ENCODE measurements at regions not wholly inside any gene's neighbourhood (a gene's known extent, or its start where the extent isn't known, plus 50 kb on each side); places are given as distances from the start of the nearest gene placed in this dataset.

GRCh38 chr2:195057001-195057400 lies 600.0 kb upstream of the SLC39A10 start:
- TF ChIP-seq CTCF (conservative IDR thresholded peaks at IDR 0.05; ENCODE audit: low read depth, low read length) (no peak), EZH2 (IDR thresholded peaks at IDR 0.05; ENCODE audit: borderline replicate concordance, low read depth, low read length, poor library complexity, severe bottlenecking) (no peak)
